ENCODE measurements at regions not wholly inside any gene's neighbourhood (a gene's known extent, or its start where the extent isn't known, plus 50 kb on each side); places are given as distances from the start of the nearest gene placed in this dataset.

GRCh38 chr1:2864203-2864905 is 62.9 kb upstream of the TTC34 start:
- H3K4me2 ChIP-seq: no peak overlapping the region
- no peaks in the 10 kb centered on the region for H3K79me2 ChIP-seq (ENCODE audit: low read depth)
- no peaks in the 10 kb centered on the region; the same call in none of the 2 replicates for H4K20me1 ChIP-seq (ENCODE audit: insufficient read depth)
- H3K27ac ChIP-seq: no peak overlapping the region
- ChIA-PET CTCF (no interaction called here), POLR2A (ENCODE audit: unreplicated experiment) (no interaction called here)
- no peak overlapping the region for H2AFZ ChIP-seq
- H3F3A ChIP-seq (ENCODE audit: insufficient read depth, low read depth): no peaks in the 10 kb centered on the region
- DNase-seq: no peak
- H3K4me3 ChIP-seq: no peak overlapping the region
- H3K9me2 ChIP-seq (ENCODE audit: insufficient read depth): no peaks in the 10 kb centered on the region
- no peaks in the 10 kb centered on the region for H3K4me1 ChIP-seq (replicated peaks; ENCODE audit: insufficient read depth)
- H3K36me3 ChIP-seq (ENCODE audit: low read depth): no peaks in the 10 kb centered on the region
- no TSS peak for BruUV-seq (replicated peaks)
- intact Hi-C loops (cut with micrococcal nuclease; ENCODE audit: unreplicated experiment): no loop called here
- peaks cover 97% of the 10 kb centered on the region for H3K27me3 ChIP-seq (ENCODE audit: insufficient read depth, low read depth)
- TF ChIP-seq EZH2 (IDR thresholded peaks at IDR 0.05; ENCODE audit: low read depth) (no peak), CTCF (conservative IDR thresholded peaks at IDR 0.05) (no peak)
- no peaks in the 10 kb centered on the region for H3K9me3 ChIP-seq (ENCODE audit: insufficient read depth, low read depth)

- no peak for DNase-seq
- Histone ChIP-seq H3K9me2 (ENCODE audit: insufficient read depth) (no peaks in the 10 kb centered on the region), H2AFZ (no peak overlapping the region), H4K20me1 (ENCODE audit: insufficient read depth) (no peaks in the 10 kb centered on the region; the same call in none of the 2 replicates), H3F3A (ENCODE audit: insufficient read depth, low read depth) (no peaks in the 10 kb centered on the region), H3K4me1 (replicated peaks; ENCODE audit: insufficient read depth) (no peaks in the 10 kb centered on the region), H3K27me3 (ENCODE audit: insufficient read depth, low read depth) (peaks cover 99% of the 10 kb centered on the region), H3K36me3 (ENCODE audit: low read depth) (no peaks in the 10 kb centered on the region), H3K4me2 (no peak overlapping the region), H3K4me3 (no peak overlapping the region), H3K27ac (no peak overlapping the region), H3K79me2 (ENCODE audit: low read depth) (no peaks in the 10 kb centered on the region), H3K9me3 (ENCODE audit: insufficient read depth, low read depth) (no peaks in the 10 kb centered on the region)
- intact Hi-C loops (cut with micrococcal nuclease; ENCODE audit: unreplicated experiment): no loop called here
- POLR2A ChIA-PET (ENCODE audit: unreplicated experiment): no interaction called here
- no peak for TF ChIP-seq EZH2 (IDR thresholded peaks at IDR 0.05; ENCODE audit: low read depth)
- BruUV-seq (replicated peaks): no TSS peak
- CTCF ChIA-PET: no interaction called here
Observed at GRCh38 chr1:2865000-2865399, 63.5 kb upstream of the TTC34 start.

GRCh38 chr1:2865571-2866421 is 64.3 kb upstream of the TTC34 start:
- CTCF ChIA-PET: no interaction called here
- Histone ChIP-seq H3K27ac (no peak overlapping the region), H3K4me2 (no peak overlapping the region), H3K9me2 (ENCODE audit: insufficient read depth) (no peaks in the 10 kb centered on the region), H3K27me3 (ENCODE audit: insufficient read depth, low read depth) (peaks cover 99% of the 10 kb centered on the region), H3K36me3 (ENCODE audit: low read depth) (no peaks in the 10 kb centered on the region), H3F3A (ENCODE audit: insufficient read depth, low read depth) (no peaks in the 10 kb centered on the region), H2AFZ (no peak overlapping the region), H4K20me1 (ENCODE audit: insufficient read depth) (no peaks in the 10 kb centered on the region; the same call in none of the 2 replicates), H3K9me3 (ENCODE audit: insufficient read depth, low read depth) (no peaks in the 10 kb centered on the region), H3K79me2 (ENCODE audit: low read depth) (no peaks in the 10 kb centered on the region), H3K4me3 (no peak overlapping the region), H3K4me1 (replicated peaks; ENCODE audit: insufficient read depth) (no peaks in the 10 kb centered on the region)
- no peak for TF ChIP-seq EZH2 (IDR thresholded peaks at IDR 0.05; ENCODE audit: low read depth)
- no peak for TF ChIP-seq CTCF (conservative IDR thresholded peaks at IDR 0.05)
- intact Hi-C loops (cut with micrococcal nuclease; ENCODE audit: unreplicated experiment): no loop called here
- POLR2A ChIA-PET (ENCODE audit: unreplicated experiment): no interaction called here
- DNase-seq: no peak
- BruUV-seq (replicated peaks): no TSS peak

Data from PC-9 (cell line).